ENCODE measurements at regions not wholly inside any gene's neighbourhood (a gene's known extent, or its start where the extent isn't known, plus 50 kb on each side); places are given as distances from the start of the nearest gene placed in this dataset.

DNA sequence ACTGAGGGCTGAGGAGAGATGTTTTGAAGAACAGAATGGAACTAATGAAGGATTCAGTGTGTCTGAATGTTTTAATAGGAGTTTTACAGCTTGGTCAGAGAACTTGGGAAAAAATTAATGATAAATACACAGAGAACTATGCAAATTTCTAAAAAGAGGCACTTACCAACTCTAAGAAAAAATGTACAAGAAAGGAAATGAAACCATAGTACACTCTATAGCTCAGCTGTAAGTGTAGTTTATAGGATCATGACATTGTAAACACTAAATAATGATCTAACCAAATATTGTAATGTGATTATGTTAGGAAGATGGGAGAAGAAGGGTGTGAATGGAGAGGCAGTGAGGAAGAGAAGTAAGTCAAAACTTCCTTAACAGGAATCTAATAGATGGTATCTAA lies 205.2 kb downstream of the SEC61B start:
- Histone ChIP-seq H3K36me3 (ENCODE audit: control insufficient read depth in 1 of 2, insufficient read depth in 2 of 2, low read length in 2 of 2) (no peaks in the 10 kb centered on the region), H3K9ac (ENCODE audit: low read depth in 1 of 2, low read length in 2 of 2) (no peak overlapping the region), H3K27ac (ENCODE audit: low read depth, low read length) (no peak overlapping the region), H3K4me1 (ENCODE audit: control insufficient read depth in 1 of 2, insufficient read depth in 2 of 2, low read length in 2 of 2) (no peaks in the 10 kb centered on the region), H3K9me3 (ENCODE audit: control insufficient read depth in 1 of 2, low read length in 2 of 2) (no peaks in the 10 kb centered on the region), H3K27me3 (ENCODE audit: control insufficient read depth in 1 of 2, insufficient read depth in 2 of 2, low read length in 2 of 2) (no peaks in the 10 kb centered on the region), H3K4me3 (ENCODE audit: low read depth in 1 of 2, low read length in 2 of 2) (no peak overlapping the region)

DNA sequence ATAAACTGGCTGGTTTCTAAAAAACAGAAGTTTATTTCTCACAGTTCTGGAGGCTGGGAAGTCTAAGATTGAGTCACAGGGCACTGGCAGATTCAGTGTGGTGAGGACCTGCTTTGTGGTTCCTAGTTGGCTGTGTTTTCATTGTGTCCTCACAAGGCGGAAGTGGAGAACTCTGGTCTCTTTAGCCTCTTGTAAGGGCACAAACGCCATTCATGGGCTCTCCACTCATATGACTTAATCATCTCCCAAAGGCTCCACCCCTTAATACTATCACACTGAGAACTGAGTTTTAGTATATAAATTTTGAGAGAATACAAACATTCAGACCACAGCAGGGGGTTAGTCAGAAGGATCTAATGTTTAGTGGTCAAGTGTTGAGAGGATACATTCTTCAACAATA lies 208.2 kb downstream of the SEC61B start:
- Histone ChIP-seq H3K4me1 (ENCODE audit: control insufficient read depth in 1 of 2, insufficient read depth in 2 of 2, low read length in 2 of 2) (peaks cover 0 to 9% of the 10 kb centered on the region in 2 donors), H3K36me3 (ENCODE audit: control insufficient read depth in 1 of 2, insufficient read depth in 2 of 2, low read length in 2 of 2) (no peaks in the 10 kb centered on the region), H3K9me3 (ENCODE audit: control insufficient read depth in 1 of 2, low read length in 2 of 2) (no peaks in the 10 kb centered on the region), H3K27me3 (ENCODE audit: control insufficient read depth in 1 of 2, insufficient read depth in 2 of 2, low read length in 2 of 2) (no peaks in the 10 kb centered on the region), H3K27ac (ENCODE audit: low read depth, low read length) (no peak overlapping the region), H3K4me3 (ENCODE audit: low read depth in 1 of 2, low read length in 2 of 2) (no peak overlapping the region), H3K9ac (ENCODE audit: low read depth in 1 of 2, low read length in 2 of 2) (no peak overlapping the region)

DNA sequence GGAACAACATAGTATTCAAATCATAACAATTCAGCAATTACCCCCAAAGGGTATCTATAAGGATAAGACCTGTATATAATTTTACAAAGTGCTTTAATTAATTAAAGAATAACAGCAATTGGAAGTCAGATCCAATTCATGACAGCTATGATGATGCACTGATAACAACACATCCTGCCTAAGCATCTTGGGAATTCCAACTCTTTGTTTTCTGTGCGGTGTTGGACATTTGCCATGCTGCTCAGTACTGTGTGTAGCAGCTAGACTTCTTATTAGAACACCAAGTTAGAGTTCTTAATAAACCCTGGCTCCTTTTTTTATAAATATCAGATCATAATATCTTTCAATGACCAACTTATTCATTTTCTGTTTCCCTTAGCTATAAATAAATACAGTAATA lies 209.0 kb downstream of the SEC61B start:
- no peak overlapping the region for H3K9ac ChIP-seq (ENCODE audit: low read depth in 1 of 2, low read length in 2 of 2)
- H3K27me3 ChIP-seq (ENCODE audit: control insufficient read depth in 1 of 2, insufficient read depth in 2 of 2, low read length in 2 of 2) = no peaks in the 10 kb centered on the region
- H3K4me1 ChIP-seq (ENCODE audit: control insufficient read depth in 1 of 2, insufficient read depth in 2 of 2, low read length in 2 of 2) = peaks cover 0 to 9% of the 10 kb centered on the region in 2 donors
- no peaks in the 10 kb centered on the region for H3K9me3 ChIP-seq (ENCODE audit: control insufficient read depth in 1 of 2, low read length in 2 of 2)
- no peak overlapping the region for H3K27ac ChIP-seq (ENCODE audit: low read depth, low read length)
- no peaks in the 10 kb centered on the region for H3K36me3 ChIP-seq (ENCODE audit: control insufficient read depth in 1 of 2, insufficient read depth in 2 of 2, low read length in 2 of 2)
- no peak overlapping the region for H3K4me3 ChIP-seq (ENCODE audit: low read depth in 1 of 2, low read length in 2 of 2)

DNA sequence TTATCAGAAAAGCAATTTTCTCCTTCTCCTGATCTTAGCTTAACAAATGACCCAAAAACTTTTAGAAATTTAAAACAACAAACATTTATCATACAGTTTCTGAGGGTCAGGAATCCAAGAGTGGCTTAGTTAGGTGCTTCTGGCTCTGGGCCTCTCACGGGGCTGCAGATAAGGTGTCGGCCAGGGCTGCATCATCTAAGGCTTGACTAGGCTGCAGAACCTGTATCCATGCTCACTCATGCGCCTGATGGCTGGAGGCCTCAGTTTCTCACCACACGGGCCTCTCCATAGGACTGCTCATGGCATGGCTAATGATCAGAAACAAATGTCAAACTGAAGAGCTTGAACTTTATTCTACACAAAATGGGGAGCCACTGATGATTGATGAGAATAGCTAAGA lies 210.0 kb downstream of the SEC61B start:
- Histone ChIP-seq H3K9me3 (ENCODE audit: control insufficient read depth in 1 of 2, low read length in 2 of 2) (no peaks in the 10 kb centered on the region), H3K27ac (ENCODE audit: low read depth, low read length) (no peak overlapping the region), H3K9ac (ENCODE audit: low read depth in 1 of 2, low read length in 2 of 2) (no peak overlapping the region), H3K27me3 (ENCODE audit: control insufficient read depth in 1 of 2, insufficient read depth in 2 of 2, low read length in 2 of 2) (no peaks in the 10 kb centered on the region), H3K4me1 (ENCODE audit: control insufficient read depth in 1 of 2, insufficient read depth in 2 of 2, low read length in 2 of 2) (peaks cover 0 to 9% of the 10 kb centered on the region in 2 donors), H3K36me3 (ENCODE audit: control insufficient read depth in 1 of 2, insufficient read depth in 2 of 2, low read length in 2 of 2) (no peaks in the 10 kb centered on the region), H3K4me3 (ENCODE audit: low read depth in 1 of 2, low read length in 2 of 2) (no peak overlapping the region)

DNA sequence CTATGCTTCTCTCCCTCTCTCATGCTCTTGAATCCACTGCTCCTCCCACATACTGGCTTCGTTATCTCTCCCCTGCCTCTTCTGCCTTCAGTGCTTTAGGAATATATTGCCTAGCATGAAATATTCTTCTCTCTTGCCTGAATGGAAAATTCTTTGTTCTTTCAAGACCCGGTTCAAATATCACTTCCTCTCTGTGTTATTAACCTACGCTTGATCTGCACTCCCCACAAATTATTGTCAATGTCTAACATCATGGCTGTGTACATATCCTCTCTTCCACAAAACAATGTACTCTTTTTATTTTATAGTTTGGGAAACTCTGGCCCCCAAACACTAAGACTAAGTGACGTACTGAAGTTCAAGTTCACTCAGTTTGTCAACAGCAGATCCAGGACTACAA lies 211.0 kb downstream of the SEC61B start:
- no peak overlapping the region for H3K9ac ChIP-seq (ENCODE audit: low read depth in 1 of 2, low read length in 2 of 2)
- H3K4me3 ChIP-seq (ENCODE audit: low read depth in 1 of 2, low read length in 2 of 2) = no peak overlapping the region
- H3K27ac ChIP-seq (ENCODE audit: low read depth, low read length) = no peak overlapping the region
- no peaks in the 10 kb centered on the region for H3K9me3 ChIP-seq (ENCODE audit: control insufficient read depth in 1 of 2, low read length in 2 of 2)
- H3K4me1 ChIP-seq (ENCODE audit: control insufficient read depth in 1 of 2, insufficient read depth in 2 of 2, low read length in 2 of 2) = peaks cover 0 to 9% of the 10 kb centered on the region in 2 donors
- no peaks in the 10 kb centered on the region for H3K27me3 ChIP-seq (ENCODE audit: control insufficient read depth in 1 of 2, insufficient read depth in 2 of 2, low read length in 2 of 2)
- no peaks in the 10 kb centered on the region for H3K36me3 ChIP-seq (ENCODE audit: control insufficient read depth in 1 of 2, insufficient read depth in 2 of 2, low read length in 2 of 2)

DNA sequence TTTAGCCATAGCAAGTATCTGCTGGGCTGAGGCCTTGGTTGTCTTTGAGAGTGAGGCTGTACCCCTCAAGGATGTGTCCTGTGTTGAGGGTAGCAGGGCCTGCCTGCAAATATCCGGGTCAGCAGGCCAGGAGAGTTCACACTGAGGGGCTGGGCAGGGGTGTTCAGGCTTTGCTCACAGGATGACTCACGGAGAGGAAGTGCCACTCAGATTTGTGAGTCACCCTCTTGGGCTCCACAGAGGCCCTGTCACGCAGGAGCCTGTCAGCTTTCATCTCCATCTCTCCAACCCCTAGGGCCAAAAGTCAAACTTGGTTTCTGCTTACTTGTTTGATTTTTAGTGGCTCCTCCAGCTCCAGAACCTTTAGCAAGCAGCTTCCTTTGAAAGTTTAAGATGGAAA lies 211.5 kb downstream of the SEC61B start:
- H3K36me3 ChIP-seq (ENCODE audit: control insufficient read depth in 1 of 2, insufficient read depth in 2 of 2, low read length in 2 of 2) = no peaks in the 10 kb centered on the region

DNA sequence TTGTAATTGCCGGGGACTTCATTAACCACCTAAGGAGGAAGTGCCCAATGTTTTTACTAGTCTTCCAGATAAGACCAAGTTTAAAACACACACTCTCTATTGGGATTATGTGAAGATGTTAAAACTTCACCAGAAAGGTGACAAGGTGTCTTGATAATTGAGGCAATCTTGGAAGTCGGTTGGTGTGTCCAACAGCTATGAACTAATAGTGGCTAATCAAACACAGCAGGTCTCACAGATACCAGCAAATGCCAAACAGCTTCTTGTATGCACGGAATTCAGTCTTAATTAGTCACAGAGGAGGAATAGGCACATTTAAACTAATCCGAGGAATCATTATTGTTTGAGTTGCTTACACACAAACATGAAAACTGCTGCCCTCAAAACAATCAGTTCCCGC lies 214.5 kb downstream of the SEC61B start:
- Histone ChIP-seq H3K4me3 (ENCODE audit: low read depth in 1 of 2, low read length in 2 of 2) (no peak overlapping the region), H3K27ac (ENCODE audit: low read depth, low read length) (no peak overlapping the region), H3K27me3 (ENCODE audit: control insufficient read depth in 1 of 2, insufficient read depth in 2 of 2, low read length in 2 of 2) (no peaks in the 10 kb centered on the region), H3K9me3 (ENCODE audit: control insufficient read depth in 1 of 2, low read length in 2 of 2) (no peaks in the 10 kb centered on the region), H3K9ac (ENCODE audit: low read depth in 1 of 2, low read length in 2 of 2) (no peak overlapping the region), H3K4me1 (ENCODE audit: control insufficient read depth in 1 of 2, insufficient read depth in 2 of 2, low read length in 2 of 2) (peaks cover 0 to 9% of the 10 kb centered on the region in 2 donors), H3K36me3 (ENCODE audit: control insufficient read depth in 1 of 2, insufficient read depth in 2 of 2, low read length in 2 of 2) (no peaks in the 10 kb centered on the region)

More for the DNA sequence above, 211.5 kb downstream of the SEC61B start:
- H3K27ac ChIP-seq (ENCODE audit: low read depth, low read length) = no peak overlapping the region
- H3K27me3 ChIP-seq (ENCODE audit: control insufficient read depth in 1 of 2, insufficient read depth in 2 of 2, low read length in 2 of 2) = no peaks in the 10 kb centered on the region
- no peaks in the 10 kb centered on the region for H3K9me3 ChIP-seq (ENCODE audit: control insufficient read depth in 1 of 2, low read length in 2 of 2)
- H3K4me3 ChIP-seq (ENCODE audit: low read depth in 1 of 2, low read length in 2 of 2) = no peak overlapping the region
- H3K4me1 ChIP-seq (ENCODE audit: control insufficient read depth in 1 of 2, insufficient read depth in 2 of 2, low read length in 2 of 2) = peaks cover 0 to 9% of the 10 kb centered on the region in 2 donors
- H3K9ac ChIP-seq (ENCODE audit: low read depth in 1 of 2, low read length in 2 of 2) = no peak overlapping the region

DNA sequence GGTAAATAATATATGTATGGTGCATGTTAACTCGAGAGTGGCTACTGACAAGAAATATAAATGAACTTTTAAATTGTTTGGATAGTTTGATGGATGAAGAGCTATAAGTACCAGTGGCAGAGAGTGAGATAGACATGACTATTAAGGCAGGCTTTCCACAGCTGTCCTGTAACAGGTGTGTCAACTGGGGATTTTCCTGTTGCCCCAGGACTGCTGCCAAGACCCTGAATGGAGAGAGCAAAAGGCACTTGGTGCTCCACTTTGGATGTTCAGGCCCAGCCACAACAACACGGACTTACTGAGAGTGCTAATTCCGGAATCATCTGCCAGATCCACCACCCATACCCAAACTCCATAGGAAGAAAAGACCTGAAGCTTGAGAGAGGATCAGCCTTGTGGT lies 215.1 kb downstream of the SEC61B start:
- H3K36me3 ChIP-seq (ENCODE audit: control insufficient read depth in 1 of 2, insufficient read depth in 2 of 2, low read length in 2 of 2) = no peaks in the 10 kb centered on the region
- H3K27ac ChIP-seq (ENCODE audit: low read depth, low read length) = no peak overlapping the region
- H3K9me3 ChIP-seq (ENCODE audit: control insufficient read depth in 1 of 2, low read length in 2 of 2) = no peaks in the 10 kb centered on the region
- peaks cover 0 to 9% of the 10 kb centered on the region in 2 donors for H3K4me1 ChIP-seq (ENCODE audit: control insufficient read depth in 1 of 2, insufficient read depth in 2 of 2, low read length in 2 of 2)
- H3K4me3 ChIP-seq (ENCODE audit: low read depth in 1 of 2, low read length in 2 of 2) = no peak overlapping the region
- no peak overlapping the region for H3K9ac ChIP-seq (ENCODE audit: low read depth in 1 of 2, low read length in 2 of 2)
- H3K27me3 ChIP-seq (ENCODE audit: control insufficient read depth in 1 of 2, insufficient read depth in 2 of 2, low read length in 2 of 2) = no peaks in the 10 kb centered on the region

DNA sequence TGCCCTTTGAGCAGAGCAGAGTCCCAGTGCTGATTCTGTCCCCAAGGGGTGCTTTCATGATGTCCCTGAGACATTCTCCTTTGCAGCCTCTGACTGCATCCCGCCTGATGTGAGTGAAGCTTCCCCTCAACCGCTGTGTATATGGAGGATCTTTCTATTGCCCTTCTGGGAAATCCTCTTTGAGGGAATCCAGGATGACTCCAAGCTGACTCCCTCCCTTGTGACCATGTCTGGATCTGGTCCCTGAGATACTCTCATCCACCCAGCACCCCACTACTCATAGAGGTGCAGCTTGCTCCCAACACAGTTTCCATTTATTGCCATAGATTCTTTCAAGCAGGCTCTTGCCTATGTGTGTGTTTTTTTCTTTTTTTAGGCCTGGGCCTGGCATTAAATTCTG lies 216.5 kb downstream of the SEC61B start:
- no peaks in the 10 kb centered on the region for H3K36me3 ChIP-seq (ENCODE audit: control insufficient read depth in 1 of 2, insufficient read depth in 2 of 2, low read length in 2 of 2)
- no peak overlapping the region for H3K4me3 ChIP-seq (ENCODE audit: low read depth in 1 of 2, low read length in 2 of 2)
- H3K27ac ChIP-seq (ENCODE audit: low read depth, low read length) = no peak overlapping the region
- H3K9me3 ChIP-seq (ENCODE audit: control insufficient read depth in 1 of 2, low read length in 2 of 2) = no peaks in the 10 kb centered on the region
- no peak overlapping the region for H3K9ac ChIP-seq (ENCODE audit: low read depth in 1 of 2, low read length in 2 of 2)
- no peaks in the 10 kb centered on the region for H3K27me3 ChIP-seq (ENCODE audit: control insufficient read depth in 1 of 2, insufficient read depth in 2 of 2, low read length in 2 of 2)
- peaks cover 0 to 4% of the 10 kb centered on the region in 2 donors for H3K4me1 ChIP-seq (ENCODE audit: control insufficient read depth in 1 of 2, insufficient read depth in 2 of 2, low read length in 2 of 2)

DNA sequence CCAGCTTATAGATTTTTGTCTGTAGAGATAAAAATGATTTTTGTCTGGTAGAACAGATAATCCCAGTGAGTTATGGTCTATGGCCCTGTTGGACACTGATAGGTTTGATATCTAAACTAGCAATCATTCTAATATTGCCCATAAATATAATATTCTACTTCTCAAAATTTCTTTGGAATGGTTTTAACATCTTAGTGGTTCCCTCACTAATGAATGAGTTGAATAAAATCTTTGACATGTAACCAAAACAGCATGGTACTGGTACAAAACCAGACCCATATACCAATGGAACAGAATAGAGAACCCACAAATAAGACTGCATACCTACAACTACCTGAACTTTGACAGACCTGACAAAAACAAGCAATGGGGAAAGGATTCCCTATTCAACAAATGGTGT lies 219.7 kb downstream of the SEC61B start:
- Histone ChIP-seq H3K4me1 (ENCODE audit: control insufficient read depth in 1 of 2, insufficient read depth in 2 of 2, low read length in 2 of 2) (no peaks in the 10 kb centered on the region), H3K9ac (ENCODE audit: low read depth in 1 of 2, low read length in 2 of 2) (no peak overlapping the region), H3K4me3 (ENCODE audit: low read depth in 1 of 2, low read length in 2 of 2) (no peak overlapping the region), H3K9me3 (ENCODE audit: control insufficient read depth in 1 of 2, low read length in 2 of 2) (no peaks in the 10 kb centered on the region), H3K36me3 (ENCODE audit: control insufficient read depth in 1 of 2, insufficient read depth in 2 of 2, low read length in 2 of 2) (no peaks in the 10 kb centered on the region), H3K27ac (ENCODE audit: low read depth, low read length) (no peak overlapping the region), H3K27me3 (ENCODE audit: control insufficient read depth in 1 of 2, insufficient read depth in 2 of 2, low read length in 2 of 2) (no peaks in the 10 kb centered on the region)

DNA sequence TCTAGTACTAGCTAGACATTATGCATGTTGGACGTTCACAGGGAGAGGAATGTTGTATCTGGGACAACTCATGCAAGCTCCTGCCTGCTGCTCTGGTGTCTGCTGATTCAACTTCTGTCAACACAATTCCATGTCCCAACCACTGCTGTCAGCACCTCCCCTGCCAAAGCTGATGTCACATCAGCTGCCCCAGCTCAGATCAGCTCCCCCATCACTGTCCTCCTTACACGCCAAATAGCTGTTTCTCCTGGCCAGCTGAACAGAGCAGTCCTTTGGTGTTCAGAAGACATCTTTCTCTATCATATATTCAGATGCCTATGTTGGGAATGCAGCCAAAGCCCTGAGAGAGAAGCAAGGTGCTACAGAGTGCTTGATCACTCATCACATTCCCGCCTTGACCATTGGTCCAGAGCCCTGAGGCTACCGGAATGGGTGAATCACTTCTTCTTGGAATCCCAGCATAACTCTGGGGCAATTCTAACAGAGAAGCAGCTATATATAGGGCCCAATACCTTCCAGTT lies 223.3 kb downstream of the SEC61B start:
- H3K9ac ChIP-seq (ENCODE audit: low read depth in 1 of 2, low read length in 2 of 2) = no peak overlapping the region
- H3K9me3 ChIP-seq (ENCODE audit: control insufficient read depth in 1 of 2, low read length in 2 of 2) = no peaks in the 10 kb centered on the region
- no peaks in the 10 kb centered on the region for H3K4me1 ChIP-seq (ENCODE audit: control insufficient read depth in 1 of 2, insufficient read depth in 2 of 2, low read length in 2 of 2)
- H3K27me3 ChIP-seq (ENCODE audit: control insufficient read depth in 1 of 2, insufficient read depth in 2 of 2, low read length in 2 of 2) = no peaks in the 10 kb centered on the region
- H3K36me3 ChIP-seq (ENCODE audit: control insufficient read depth in 1 of 2, insufficient read depth in 2 of 2, low read length in 2 of 2) = no peaks in the 10 kb centered on the region
- no peak overlapping the region for H3K27ac ChIP-seq (ENCODE audit: low read depth, low read length)
- no peak overlapping the region for H3K4me3 ChIP-seq (ENCODE audit: low read depth in 1 of 2, low read length in 2 of 2)

Measured in duodenal mucosa (tissue), 2 donors.